GM12865 (cell line): ENCODE measurements at regions not wholly inside any gene's neighbourhood (a gene's known extent, or its start where the extent isn't known, plus 50 kb on each side); places are given as distances from the start of the nearest gene placed in this dataset.

Experiments used
- DNase-seq: peaks from one replicate; pipeline ENCODE4 v3.0.0; 2010; ENCODE audit warnings: low read depth
- H3K4me3 ChIP-seq: 2 replicates; pipeline ENCODE4 v1.5.1; 2011; ENCODE audit warnings: mild to moderate bottlenecking, low read depth, low read length, control low read depth
- TF ChIP-seq, protein P1 (sequence below): IDR thresholded peaks from 2 replicates; pipeline ENCODE4 v1.5.1; 2011; ENCODE audit warnings: low read length, control low read depth, low read depth, inconsistent platforms; ENCODE audit not compliant: insufficient read depth; ENCODE audit errors: missing control alignments

GRCh38 chr22:48980409-48980808, 847.3 kb downstream of the BRD1 start:
- TF ChIP-seq, protein P1, sequence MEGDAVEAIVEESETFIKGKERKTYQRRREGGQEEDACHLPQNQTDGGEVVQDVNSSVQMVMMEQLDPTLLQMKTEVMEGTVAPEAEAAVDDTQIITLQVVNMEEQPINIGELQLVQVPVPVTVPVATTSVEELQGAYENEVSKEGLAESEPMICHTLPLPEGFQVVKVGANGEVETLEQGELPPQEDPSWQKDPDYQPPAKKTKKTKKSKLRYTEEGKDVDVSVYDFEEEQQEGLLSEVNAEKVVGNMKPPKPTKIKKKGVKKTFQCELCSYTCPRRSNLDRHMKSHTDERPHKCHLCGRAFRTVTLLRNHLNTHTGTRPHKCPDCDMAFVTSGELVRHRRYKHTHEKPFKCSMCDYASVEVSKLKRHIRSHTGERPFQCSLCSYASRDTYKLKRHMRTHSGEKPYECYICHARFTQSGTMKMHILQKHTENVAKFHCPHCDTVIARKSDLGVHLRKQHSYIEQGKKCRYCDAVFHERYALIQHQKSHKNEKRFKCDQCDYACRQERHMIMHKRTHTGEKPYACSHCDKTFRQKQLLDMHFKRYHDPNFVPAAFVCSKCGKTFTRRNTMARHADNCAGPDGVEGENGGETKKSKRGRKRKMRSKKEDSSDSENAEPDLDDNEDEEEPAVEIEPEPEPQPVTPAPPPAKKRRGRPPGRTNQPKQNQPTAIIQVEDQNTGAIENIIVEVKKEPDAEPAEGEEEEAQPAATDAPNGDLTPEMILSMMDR: no peak
- no peak for DNase-seq

GRCh38 chr22:48979482-48979881, 848.2 kb downstream of the BRD1 start:
- H3K4me3 ChIP-seq: no peak overlapping the region
- TF ChIP-seq, protein P1: no peak
- DNase-seq: no peak

More at GRCh38 chr22:48980409-48980808, 847.3 kb downstream of the BRD1 start:
- H3K4me3 ChIP-seq: no peak overlapping the region

DNA sequence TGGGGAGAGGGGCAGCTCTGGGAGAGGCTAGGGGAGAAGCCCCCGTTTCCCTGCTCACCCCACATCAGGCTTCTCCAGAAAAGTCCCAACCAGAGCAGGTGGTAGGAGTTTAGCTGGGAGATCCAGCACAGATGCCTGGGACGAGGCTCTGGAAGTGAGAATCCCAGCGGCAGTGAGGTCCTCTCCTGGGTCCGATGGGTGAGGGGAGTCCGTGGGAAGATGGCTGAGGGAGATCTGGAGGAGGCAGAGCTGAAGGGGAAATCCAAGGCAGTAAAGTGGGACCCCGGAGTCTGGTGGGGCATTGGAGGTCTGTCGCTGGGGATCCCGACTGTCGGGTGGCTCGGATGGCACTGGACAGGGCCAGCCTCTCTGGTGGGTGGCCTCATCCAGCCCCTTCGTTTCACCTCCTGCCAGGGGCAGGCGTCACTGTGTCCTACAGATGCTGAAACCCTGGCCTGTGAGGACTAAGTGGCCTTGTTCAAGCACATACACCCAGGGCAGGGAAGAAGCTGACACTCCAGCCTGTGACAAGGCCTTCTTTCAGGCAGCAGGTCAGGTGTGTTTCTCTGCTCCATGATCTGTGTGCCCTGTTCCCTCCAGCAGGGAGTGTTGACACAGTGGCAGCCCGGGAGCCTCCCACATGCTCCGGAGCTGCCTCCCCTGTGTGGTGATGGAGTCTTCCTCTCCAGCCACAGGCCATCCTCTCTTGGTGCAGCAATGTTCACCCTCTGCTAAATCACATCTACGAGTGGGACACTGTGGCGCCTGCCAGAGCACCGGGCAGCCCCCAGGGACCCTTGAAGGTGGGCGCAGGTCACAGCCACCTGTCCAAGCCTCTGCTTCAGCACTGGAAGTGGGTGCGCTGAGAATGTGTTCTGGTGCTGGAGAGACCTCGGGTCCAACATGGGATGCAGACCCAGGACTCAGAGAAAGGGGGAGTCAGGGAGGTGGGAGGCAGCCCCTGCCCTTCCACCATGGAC, 850.8 kb downstream of the BRD1 start:
- no peak overlapping the region for H3K4me3 ChIP-seq
- no peak for DNase-seq
- TF ChIP-seq, protein P1: no peak

GRCh38 chr22:48975886-48976285, 851.8 kb downstream of the BRD1 start:
- DNase-seq: no peak
- TF ChIP-seq, protein P1: no peak
- H3K4me3 ChIP-seq: no peak overlapping the region

DNA sequence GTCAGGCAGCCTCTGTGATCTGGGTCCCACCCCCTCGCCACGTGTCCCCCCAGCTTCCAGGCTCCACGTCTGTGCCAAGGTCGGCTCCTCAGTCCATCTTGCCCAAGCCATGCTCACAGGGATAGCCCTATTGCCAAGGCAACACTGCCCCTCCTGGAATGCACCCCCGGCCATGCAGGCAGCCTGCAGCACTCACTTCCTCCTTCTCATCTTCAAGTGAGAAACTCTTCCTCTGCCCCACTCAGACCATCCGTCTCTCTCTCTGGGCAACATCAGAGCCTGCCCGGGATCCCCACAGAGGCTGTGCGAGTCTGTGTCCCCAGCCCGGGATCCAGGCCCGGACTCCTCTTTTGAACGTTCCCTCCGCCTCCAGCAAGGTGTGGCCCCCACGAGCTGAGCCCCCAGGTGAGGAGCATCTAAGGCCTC, 852.3 kb downstream of the BRD1 start:
- no peak for DNase-seq
- TF ChIP-seq, protein P1: no peak
- H3K4me3 ChIP-seq: no peak overlapping the region

DNA sequence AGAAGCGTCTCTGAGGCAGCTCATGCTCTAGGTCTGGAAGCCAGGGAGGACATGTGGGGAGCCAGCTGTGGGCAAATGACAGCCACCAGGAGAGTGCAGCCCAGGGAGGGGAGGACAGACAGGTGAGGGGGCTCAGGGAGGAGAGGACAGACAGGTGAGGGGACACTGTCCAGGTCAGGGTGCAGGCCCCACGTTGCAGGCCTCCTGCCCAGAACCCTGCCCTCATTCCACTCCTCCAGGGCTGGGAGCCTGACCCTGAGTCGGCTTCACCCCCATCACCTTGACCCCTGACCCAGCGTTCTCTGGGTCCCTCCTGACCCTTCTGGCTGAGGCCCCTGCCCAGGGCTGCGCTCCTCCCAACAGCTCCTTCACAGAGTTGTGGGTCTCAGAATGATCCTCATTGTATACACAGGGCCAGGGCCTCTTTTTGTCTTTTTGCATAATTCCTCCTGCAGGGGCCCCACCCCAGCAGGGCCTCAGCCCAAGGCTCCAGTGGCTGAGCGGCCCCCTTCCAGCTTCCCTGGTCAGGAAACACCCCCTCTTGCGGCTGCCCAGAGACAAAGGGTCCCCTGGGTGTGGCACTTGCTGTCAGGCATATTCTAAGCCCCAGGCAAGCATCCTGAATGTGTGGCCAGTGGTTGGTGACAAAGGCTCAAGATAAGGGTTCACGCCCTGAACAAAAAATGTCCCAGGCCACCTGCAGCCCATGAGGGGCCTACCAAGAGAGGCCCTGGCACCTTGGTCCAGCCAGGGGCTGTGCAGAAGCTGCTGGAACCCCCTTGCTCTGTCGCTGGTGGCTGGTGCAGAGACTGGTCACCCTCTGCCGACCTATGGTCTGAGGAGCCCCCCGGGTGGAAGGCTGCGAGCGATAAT, 853.0 kb downstream of the BRD1 start:
- no peak for DNase-seq
- TF ChIP-seq, protein P1: no peak
- no peak overlapping the region for H3K4me3 ChIP-seq
